Stomach (tissue), 8 donors: ENCODE measurements at regions not wholly inside any gene's neighbourhood (a gene's known extent, or its start where the extent isn't known, plus 50 kb on each side); places are given as distances from the start of the nearest gene placed in this dataset.

ENCODE experiments used
- DNase-seq, 2 donors: peaks; one replicate each; pipeline versions ENCODE4 v3.0.0 to v3.0.0-alpha.2; 2013 to 2019
- H3K27ac ChIP-seq, 5 donors: fragments of 200-600 bp in 4 of 5; sonication (generic) in 4 of 5; one replicate each; pipeline ENCODE4 v1.5.1; 2013 to 2019; ENCODE audit warnings: mild to moderate bottlenecking in 1 of 5, moderate library complexity in 1 of 5
- H3K27me3 ChIP-seq, 3 donors: fragments of 200-600 bp; sonication (generic); one replicate each; pipeline ENCODE4 v1.5.1; 2017 to 2019; ENCODE audit warnings: mixed run types in 1 of 3
- H3K36me3 ChIP-seq, 4 donors: fragments of 200-600 bp; sonication (generic); 1 replicate in 3 of 4; 2 replicates in 1 of 4; pipeline ENCODE4 v1.5.1; 2016 to 2019
- H3K4me1 ChIP-seq, 4 donors: fragments of 200-600 bp; sonication (generic); one replicate each; pipeline ENCODE4 v1.5.1; 2016 to 2019
- H3K4me3 ChIP-seq, 4 donors: fragments of 200-600 bp; sonication (generic) in 3 of 4; one replicate each; pipeline ENCODE4 v1.5.1; 2016 to 2019; ENCODE audit warnings: mild to moderate bottlenecking in 1 of 4
- H3K9me3 ChIP-seq, 4 donors: fragments of 200-600 bp; sonication (generic); one replicate each; pipeline ENCODE4 v1.5.1; 2016 to 2019
- EP300 ChIP-seq: sonication (generic); formaldehyde crosslinking; IDR thresholded peaks from one replicate; pipeline ENCODE4 v1.6.1; 2017; ENCODE audit warnings: antibody characterized with exemption
- POLR2A ChIP-seq, 4 donors: fragments of 450-650 bp; IDR thresholded peaks; one replicate each; pipeline ENCODE4 v1.6.1; 2016; ENCODE audit warnings: antibody characterized with exemption in 4 of 4, control low read depth in 2 of 4, mild to moderate bottlenecking in 1 of 4, moderate library complexity in 1 of 4
- POLR2AphosphoS5 ChIP-seq, 3 donors: sonication (generic); formaldehyde crosslinking; IDR thresholded peaks; one replicate each; pipeline ENCODE4 v1.6.1; 2016; ENCODE audit warnings: antibody characterized with exemption in 3 of 3
- WGBS, 5 donors: extraction: QIAGEN DNeasy Blood & Tissue Kit in 3 of 5; methylation state at CpG; one replicate each; pipeline versions ENCODE4 v1.1.5 to v1.1.7; 2013 to 2018; 5-methylcytosine and 5-hydroxymethylcytosine counted together
- intact Hi-C: fragments of 100-400 bp; cut with DNase I; formaldehyde crosslinking; loops from one replicate; pipeline ENCODE4 v1.15.1; 2023; ENCODE audit warnings: low total_unique reads
- TF ChIP-seq, protein P1 (sequence below), 7 experiments: fragments of 450-650 bp in 4 of 7; fragments of 200-600 bp in 3 of 7; sonication (generic) in 3 of 7; IDR thresholded peaks; one replicate each; pipeline ENCODE4 v1.5.1; 2016 to 2019; ENCODE audit warnings: antibody characterized with exemption in 7 of 7, control low read depth in 2 of 7, mild to moderate bottlenecking in 1 of 7
- donor health status: healthy with polysubstance abuse.
- donor health status: Bipolar disorder and iron deficiency.
- donor health status: healthy.

- Histone ChIP-seq H3K4me1 (no peaks in the 10 kb centered on the region), H3K36me3 (no peaks in the 10 kb centered on the region), H3K9me3 (peaks cover 0 to 24% (median 18%) of the 10 kb centered on the region in 4 donors), H3K27me3 (no peaks in the 10 kb centered on the region), H3K4me3 (no peak overlapping the region), H3K27ac (no peak overlapping the region)
- intact Hi-C loops, result no loop called here
- no peak for DNase-seq
- 68 to 81% (median 79%) methylated on average over 7 of the region's 7 CpGs for WGBS, 5 donors
- TF ChIP-seq POLR2AphosphoS5 (IDR thresholded peaks at IDR 0.05), result no peak
- no peak for TF ChIP-seq POLR2A (IDR thresholded peaks at IDR 0.05)
- TF ChIP-seq, protein P1, sequence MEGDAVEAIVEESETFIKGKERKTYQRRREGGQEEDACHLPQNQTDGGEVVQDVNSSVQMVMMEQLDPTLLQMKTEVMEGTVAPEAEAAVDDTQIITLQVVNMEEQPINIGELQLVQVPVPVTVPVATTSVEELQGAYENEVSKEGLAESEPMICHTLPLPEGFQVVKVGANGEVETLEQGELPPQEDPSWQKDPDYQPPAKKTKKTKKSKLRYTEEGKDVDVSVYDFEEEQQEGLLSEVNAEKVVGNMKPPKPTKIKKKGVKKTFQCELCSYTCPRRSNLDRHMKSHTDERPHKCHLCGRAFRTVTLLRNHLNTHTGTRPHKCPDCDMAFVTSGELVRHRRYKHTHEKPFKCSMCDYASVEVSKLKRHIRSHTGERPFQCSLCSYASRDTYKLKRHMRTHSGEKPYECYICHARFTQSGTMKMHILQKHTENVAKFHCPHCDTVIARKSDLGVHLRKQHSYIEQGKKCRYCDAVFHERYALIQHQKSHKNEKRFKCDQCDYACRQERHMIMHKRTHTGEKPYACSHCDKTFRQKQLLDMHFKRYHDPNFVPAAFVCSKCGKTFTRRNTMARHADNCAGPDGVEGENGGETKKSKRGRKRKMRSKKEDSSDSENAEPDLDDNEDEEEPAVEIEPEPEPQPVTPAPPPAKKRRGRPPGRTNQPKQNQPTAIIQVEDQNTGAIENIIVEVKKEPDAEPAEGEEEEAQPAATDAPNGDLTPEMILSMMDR (IDR thresholded peaks at IDR 0.05), result no peak
- TF ChIP-seq EP300, result no peak
These were observed 383.0 kb downstream of the DIRAS2 start for GRCh38 chr9:90259311-90260246.

GRCh38 chr9:90261698-90262097, 380.9 kb downstream of the DIRAS2 start:
- Histone ChIP-seq H3K4me3 (no peak overlapping the region), H3K4me1 (no peaks in the 10 kb centered on the region), H3K27ac (no peak overlapping the region), H3K9me3 (peaks cover 0 to 24% (median 18%) of the 10 kb centered on the region in 4 donors), H3K36me3 (no peaks in the 10 kb centered on the region), H3K27me3 (no peaks in the 10 kb centered on the region)
- DNase-seq, result no peak
- TF ChIP-seq POLR2A (IDR thresholded peaks at IDR 0.05), result no peak
- no peak for TF ChIP-seq POLR2AphosphoS5 (IDR thresholded peaks at IDR 0.05)
- TF ChIP-seq EP300, result no peak
- intact Hi-C loops, result no loop called here
- 78 to 97% (median 89%) methylated on average over 2 of the region's 2 CpGs for WGBS, 5 donors

GRCh38 chr9:90268613-90269012, 374.0 kb downstream of the DIRAS2 start:
- H3K27ac ChIP-seq, result no peak overlapping the region
- WGBS, 5 donors, result 64 to 92% (median 75%) methylated on average over 5 of the region's 5 CpGs
- DNase-seq, result no peak
- H3K4me3 ChIP-seq, result no peak overlapping the region
- H3K36me3 ChIP-seq, result no peaks in the 10 kb centered on the region
- H3K9me3 ChIP-seq, result no peaks in the 10 kb centered on the region
- TF ChIP-seq POLR2A (IDR thresholded peaks at IDR 0.05), result no peak
- TF ChIP-seq, protein P1 (IDR thresholded peaks at IDR 0.05), result no peak
- TF ChIP-seq EP300, result no peak
- no peak for TF ChIP-seq POLR2AphosphoS5 (IDR thresholded peaks at IDR 0.05)
- no peaks in the 10 kb centered on the region for H3K4me1 ChIP-seq
- intact Hi-C loops, result no loop called here
- peaks cover 0 to 14% (median 0%) of the 10 kb centered on the region in 3 donors for H3K27me3 ChIP-seq

GRCh38 chr9:90271707-90272106, 370.9 kb downstream of the DIRAS2 start:
- H3K4me1 ChIP-seq, result no peaks in the 10 kb centered on the region
- DNase-seq, result no peak
- H3K9me3 ChIP-seq, result no peaks in the 10 kb centered on the region
- 35 to 51% (median 48%) methylated on average over 5 of the region's 5 CpGs for WGBS, 5 donors
- H3K36me3 ChIP-seq, result no peaks in the 10 kb centered on the region
- intact Hi-C loops, result no loop called here
- no peak overlapping the region for H3K4me3 ChIP-seq
- TF ChIP-seq POLR2AphosphoS5 (IDR thresholded peaks at IDR 0.05) (no peak), POLR2A (IDR thresholded peaks at IDR 0.05) (no peak), EP300 (no peak)
- TF ChIP-seq, protein P1 (IDR thresholded peaks at IDR 0.05), result no peak
- H3K27ac ChIP-seq, result no peak overlapping the region
- H3K27me3 ChIP-seq, result peaks cover 0 to 14% (median 3%) of the 10 kb centered on the region in 3 donors

GRCh38 chr9:90274725-90275124, 367.9 kb downstream of the DIRAS2 start:
- TF ChIP-seq, protein P1 (IDR thresholded peaks at IDR 0.05), result no peak
- TF ChIP-seq POLR2AphosphoS5 (IDR thresholded peaks at IDR 0.05) (no peak), EP300 (no peak), POLR2A (IDR thresholded peaks at IDR 0.05) (no peak)
- no peaks in the 10 kb centered on the region for H3K36me3 ChIP-seq
- no peaks in the 10 kb centered on the region for H3K4me1 ChIP-seq
- no peak overlapping the region for H3K27ac ChIP-seq
- H3K4me3 ChIP-seq, result no peak overlapping the region
- WGBS, 5 donors, result 68 to 85% (median 77%) methylated on average over 4 of the region's 4 CpGs
- H3K9me3 ChIP-seq, result no peaks in the 10 kb centered on the region
- no peak for DNase-seq
- intact Hi-C loops, result no loop called here
- H3K27me3 ChIP-seq, result peaks cover 0 to 9% (median 3%) of the 10 kb centered on the region in 3 donors
